NT2/D1 (cell line): ENCODE measurements at regions not wholly inside any gene's neighbourhood (a gene's known extent, or its start where the extent isn't known, plus 50 kb on each side); places are given as distances from the start of the nearest gene placed in this dataset.

Experiments used
- DNase-seq: peaks from one replicate; pipeline ENCODE4 v3.0.0-alpha.2; 2011; ENCODE audit warnings: low read depth, low spot score
- H3K27me3 ChIP-seq: 2 replicates; pipeline ENCODE4 v1.6.0; 2011; ENCODE audit warnings: mild to moderate bottlenecking; ENCODE audit not compliant: insufficient read length, insufficient read depth
- H3K36me3 ChIP-seq: 2 replicates; pipeline ENCODE4 v1.6.1; 2011; ENCODE audit warnings: mild to moderate bottlenecking, low read length, mixed read lengths; ENCODE audit not compliant: insufficient read depth, insufficient read length
- H3K4me1 ChIP-seq: 2 replicates; pipeline ENCODE4 v1.5.1; 2011; ENCODE audit not compliant: insufficient read depth, insufficient read length
- H3K4me3 ChIP-seq: 2 replicates; pipeline ENCODE4 v1.5.1; 2011; ENCODE audit warnings: low read depth; ENCODE audit not compliant: insufficient read length
- H3K9ac ChIP-seq: 2 replicates; pipeline ENCODE4 v1.6.0; 2011; ENCODE audit warnings: low read depth; ENCODE audit not compliant: insufficient read length
- H3K9me3 ChIP-seq: 2 replicates; pipeline ENCODE4 v1.5.1; 2011; ENCODE audit warnings: mild to moderate bottlenecking, low read length; ENCODE audit not compliant: insufficient read depth
- SUZ12 ChIP-seq: IDR thresholded peaks from 2 replicates; pipeline ENCODE4 v1.6.1; 2011; ENCODE audit not compliant: insufficient read length, insufficient read depth; ENCODE audit errors: extremely low read depth
- YY1 ChIP-seq: IDR thresholded peaks from 2 replicates; pipeline ENCODE4 v1.6.1; 2011; ENCODE audit not compliant: insufficient read length, insufficient read depth
- ZNF274 ChIP-seq: IDR thresholded peaks from 2 replicates; pipeline ENCODE4 v1.6.1; 2011; ENCODE audit warnings: mild to moderate bottlenecking, low read depth, low read length

DNA sequence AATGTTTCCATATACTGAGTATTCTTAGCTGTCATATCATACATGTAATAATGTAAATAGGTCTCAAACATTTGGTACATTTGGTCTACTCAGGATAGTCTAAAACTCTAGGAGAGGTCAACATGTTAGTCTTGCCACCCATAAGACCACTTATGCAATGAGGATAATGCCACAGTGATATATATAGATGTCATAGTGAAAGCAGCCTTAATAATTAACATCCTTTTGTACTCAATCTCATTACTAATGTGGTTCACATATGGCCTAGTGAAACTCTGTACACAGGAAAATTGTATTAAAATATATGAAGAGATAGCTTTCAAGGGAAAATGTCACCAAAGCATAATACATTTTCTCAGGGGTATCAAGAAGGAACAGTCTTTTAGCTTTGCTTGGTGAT is 577.9 kb downstream of the TFAP2B start:
- TF ChIP-seq SUZ12 (no peak), ZNF274 (no peak), YY1 (no peak)
- no peaks in the 10 kb centered on the region for H3K27me3 ChIP-seq
- no peaks in the 10 kb centered on the region for H3K4me1 ChIP-seq
- H3K9me3 ChIP-seq = no peaks in the 10 kb centered on the region
- no peak for DNase-seq
- H3K36me3 ChIP-seq = no peaks in the 10 kb centered on the region
- no peak overlapping the region for H3K4me3 ChIP-seq
- H3K9ac ChIP-seq = no peak overlapping the region

DNA sequence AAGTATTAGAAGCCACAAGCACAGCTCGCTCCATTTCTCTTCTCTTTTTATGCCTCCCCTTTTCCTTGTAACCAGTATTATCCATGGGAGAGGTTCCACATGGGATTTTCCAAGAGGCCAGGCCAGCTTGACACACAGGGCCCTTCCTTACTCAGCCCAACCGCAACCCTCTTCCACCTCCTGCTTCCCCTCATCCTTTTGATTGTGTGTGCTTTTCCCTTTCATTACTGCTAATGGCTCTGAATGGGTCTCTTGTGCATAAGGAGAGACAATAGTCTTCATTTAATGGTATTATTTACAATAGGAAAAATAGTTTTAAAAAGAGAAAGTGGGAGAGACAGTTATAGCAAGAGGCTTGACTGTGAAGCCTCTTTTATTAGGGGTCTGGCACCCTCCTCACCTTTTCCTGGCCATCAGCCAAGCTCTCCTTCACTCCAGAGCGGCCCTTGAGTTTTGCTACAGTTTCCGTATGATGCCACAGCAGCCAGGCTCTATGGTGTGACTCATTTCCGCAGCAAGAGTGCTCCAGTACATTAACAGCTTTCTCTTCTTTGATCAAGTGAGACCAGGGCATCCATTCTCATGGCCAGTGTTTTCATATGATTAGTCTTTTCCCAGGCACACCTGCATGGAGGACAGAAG is 579.5 kb downstream of the TFAP2B start:
- H3K36me3 ChIP-seq = no peaks in the 10 kb centered on the region
- no peak overlapping the region for H3K9ac ChIP-seq
- DNase-seq = no peak
- TF ChIP-seq YY1 (no peak), SUZ12 (no peak), ZNF274 (no peak)
- H3K27me3 ChIP-seq = no peaks in the 10 kb centered on the region
- no peaks in the 10 kb centered on the region for H3K9me3 ChIP-seq
- H3K4me1 ChIP-seq = no peaks in the 10 kb centered on the region
- no peak overlapping the region for H3K4me3 ChIP-seq

DNA sequence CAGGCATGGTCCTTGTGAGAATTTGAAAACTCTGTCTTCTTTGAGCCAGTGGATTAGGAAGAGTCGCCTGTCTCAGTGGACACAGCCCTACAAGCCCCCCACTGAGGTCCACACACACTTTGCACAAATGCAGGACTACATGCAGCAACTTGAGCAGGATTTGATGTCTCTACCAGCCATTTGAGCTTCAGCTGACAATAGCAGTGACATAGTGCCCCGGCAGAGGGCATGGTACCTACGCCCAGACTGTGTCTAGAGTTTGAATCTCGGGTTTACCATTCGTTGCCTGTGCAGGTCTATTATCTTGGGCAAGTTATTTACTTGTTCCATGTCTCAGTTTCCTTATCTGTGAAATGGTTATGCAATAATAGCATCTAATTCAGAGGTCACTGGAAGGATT is 580.1 kb downstream of the TFAP2B start:
- Histone ChIP-seq H3K36me3 (no peaks in the 10 kb centered on the region), H3K9me3 (no peaks in the 10 kb centered on the region), H3K4me1 (no peaks in the 10 kb centered on the region), H3K9ac (no peak overlapping the region), H3K4me3 (no peak overlapping the region), H3K27me3 (no peaks in the 10 kb centered on the region)
- TF ChIP-seq YY1 = no peak
- TF ChIP-seq SUZ12 = no peak
- TF ChIP-seq ZNF274 = no peak
- no peak for DNase-seq

DNA sequence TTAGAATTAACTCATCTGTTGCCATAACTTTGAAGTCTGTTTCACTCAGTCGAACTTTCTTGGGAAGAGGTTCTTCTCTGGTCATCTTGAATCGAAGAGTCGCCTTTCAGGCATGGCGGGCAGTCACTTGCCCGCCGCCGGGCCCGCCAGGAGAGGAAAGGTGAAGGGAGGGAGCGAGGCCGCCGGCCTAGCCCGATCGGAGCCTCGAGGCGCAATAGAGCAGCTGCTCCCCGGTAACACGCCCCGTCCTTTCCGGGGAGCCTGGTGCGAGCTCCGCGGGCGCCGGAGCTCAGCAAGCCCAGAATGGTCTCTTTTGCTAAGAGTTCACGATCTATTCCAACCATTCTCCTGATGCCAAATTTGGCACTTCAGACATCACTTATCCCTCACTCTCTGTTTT is 591.8 kb downstream of the TFAP2B start:
- H3K4me1 ChIP-seq = no peaks in the 10 kb centered on the region
- no peak for TF ChIP-seq YY1
- H3K36me3 ChIP-seq = no peaks in the 10 kb centered on the region
- no peaks in the 10 kb centered on the region for H3K27me3 ChIP-seq
- no peaks in the 10 kb centered on the region for H3K9me3 ChIP-seq
- DNase-seq = no peak
- no peak overlapping the region for H3K4me3 ChIP-seq
- H3K9ac ChIP-seq = no peak overlapping the region

DNA sequence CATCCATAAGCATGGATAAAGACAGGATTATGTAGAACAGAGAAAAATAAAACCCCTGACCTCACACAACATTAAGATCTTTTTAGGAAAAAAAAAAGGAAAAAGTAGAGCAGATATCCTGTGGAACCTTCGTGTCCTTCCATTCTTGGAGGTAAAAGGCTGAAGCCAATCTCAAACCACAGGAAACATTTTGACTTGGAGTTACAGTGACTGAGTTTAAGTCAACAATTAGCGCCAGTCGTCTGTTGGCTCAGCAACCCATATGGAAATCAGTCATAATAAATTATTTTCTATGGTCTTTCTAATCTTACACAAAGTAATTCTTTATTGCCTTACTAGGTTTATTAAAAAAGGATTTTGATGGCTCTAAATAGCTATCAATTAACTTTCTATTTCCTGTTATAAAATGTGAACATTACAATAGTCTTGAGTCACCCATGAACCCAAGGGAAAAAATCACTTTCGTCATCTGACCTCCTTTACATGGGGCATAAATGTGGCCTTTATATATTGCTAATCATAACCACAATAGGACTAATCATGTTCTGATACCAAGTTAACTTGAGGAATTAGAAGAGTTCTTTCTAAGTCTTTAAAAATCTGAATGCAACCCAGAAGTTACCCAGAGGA is 592.9 kb downstream of the TFAP2B start:
- DNase-seq = no peak
- no peak for TF ChIP-seq YY1
- no peak for TF ChIP-seq SUZ12
- no peak for TF ChIP-seq ZNF274
- no peaks in the 10 kb centered on the region for H3K36me3 ChIP-seq
- no peaks in the 10 kb centered on the region for H3K27me3 ChIP-seq
- H3K4me1 ChIP-seq = no peaks in the 10 kb centered on the region
- no peak overlapping the region for H3K9ac ChIP-seq
- H3K9me3 ChIP-seq = no peaks in the 10 kb centered on the region
- H3K4me3 ChIP-seq = no peak overlapping the region

DNA sequence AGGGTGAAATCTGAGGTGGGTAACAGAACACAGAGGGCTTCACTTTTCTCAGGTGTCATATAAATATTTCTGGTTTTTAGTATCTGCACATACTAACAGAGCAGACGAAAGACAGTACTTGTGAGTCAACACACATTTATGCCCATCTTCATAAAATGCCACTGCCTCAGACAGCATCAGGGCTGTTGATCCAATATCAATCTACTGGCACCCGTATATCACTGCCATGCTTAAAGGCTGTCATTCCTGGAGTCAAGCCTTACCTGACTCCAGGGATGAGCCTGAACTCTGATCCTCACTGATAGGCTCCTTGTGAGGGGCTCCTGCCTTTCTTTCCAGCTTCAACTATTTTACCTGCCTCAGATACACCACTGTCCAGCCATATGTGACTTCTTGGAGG is 595.7 kb downstream of the TFAP2B start:
- Histone ChIP-seq H3K36me3 (no peaks in the 10 kb centered on the region), H3K4me1 (no peaks in the 10 kb centered on the region), H3K4me3 (no peak overlapping the region), H3K9me3 (no peaks in the 10 kb centered on the region), H3K27me3 (no peaks in the 10 kb centered on the region), H3K9ac (no peak overlapping the region)
- no peak for TF ChIP-seq ZNF274
- TF ChIP-seq YY1 = no peak
- TF ChIP-seq SUZ12 = no peak
- no peak for DNase-seq

DNA sequence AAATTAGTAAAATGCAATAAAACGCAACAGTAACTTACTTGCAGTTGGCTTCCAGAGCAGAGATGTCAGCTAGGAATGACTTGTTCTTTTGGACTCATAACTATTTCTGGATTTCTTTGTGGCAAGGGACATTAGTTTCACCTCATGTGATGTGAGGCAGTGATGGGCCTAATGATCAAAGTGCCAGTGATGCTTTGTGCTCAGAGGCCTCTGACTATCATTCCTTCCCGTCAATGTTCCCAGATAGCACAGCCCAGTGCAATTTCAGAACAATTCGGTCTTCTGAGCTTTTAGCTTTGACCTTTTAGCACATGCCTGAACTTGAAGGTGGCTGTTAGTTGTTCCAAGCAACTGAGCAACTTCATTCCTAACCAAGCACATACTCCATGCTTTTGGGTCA is 596.8 kb downstream of the TFAP2B start:
- TF ChIP-seq SUZ12 = no peak
- TF ChIP-seq ZNF274 = no peak
- TF ChIP-seq YY1 = no peak
- H3K27me3 ChIP-seq = no peaks in the 10 kb centered on the region

More for the DNA sequence above, 596.8 kb downstream of the TFAP2B start:
- H3K9ac ChIP-seq = no peak overlapping the region
- H3K36me3 ChIP-seq = no peaks in the 10 kb centered on the region
- H3K4me3 ChIP-seq = no peak overlapping the region
- no peaks in the 10 kb centered on the region for H3K4me1 ChIP-seq
- H3K9me3 ChIP-seq = no peaks in the 10 kb centered on the region
- DNase-seq = no peak
